PFSK-1 (cell line): ENCODE measurements at regions not wholly inside any gene's neighbourhood (a gene's known extent, or its start where the extent isn't known, plus 50 kb on each side); places are given as distances from the start of the nearest gene placed in this dataset.

ENCODE experiments used
- FOXP2 ChIP-seq: optimal IDR thresholded peaks from 2 replicates; pipeline ENCODE3; 2011; ENCODE audit warnings: borderline replicate concordance, control low read depth, inconsistent platforms; ENCODE audit not compliant: insufficient read depth; ENCODE audit errors: extremely low read length, extremely low read depth
- POLR2AphosphoS5 ChIP-seq: IDR thresholded peaks from 2 replicates; pipeline ENCODE4 v1.6.1; 2012; ENCODE audit warnings: low read depth, mild to moderate bottlenecking, control low read depth, low read length, moderate library complexity
- REST ChIP-seq, 2 experiments: IDR thresholded peaks; 2 replicates each; pipeline versions ENCODE4 v1.6.1 to v1.8.0; 2011 to 2012; ENCODE audit warnings: low read depth in 2 of 2, low read length in 2 of 2, control low read depth in 1 of 2, inconsistent platforms in 1 of 2, mild to moderate bottlenecking in 1 of 2, moderate library complexity in 1 of 2; ENCODE audit not compliant: insufficient read depth in 1 of 2
- SIN3A ChIP-seq: IDR thresholded peaks from 2 replicates; pipeline ENCODE4 v1.6.1; 2012; ENCODE audit warnings: mild to moderate bottlenecking, low read length, moderate library complexity, borderline replicate concordance; ENCODE audit not compliant: insufficient read depth
- TAF1 ChIP-seq: IDR thresholded peaks from 2 replicates; pipeline ENCODE4 v1.6.1; 2012; ENCODE audit warnings: low read length, control low read depth, borderline replicate concordance; ENCODE audit not compliant: insufficient read depth

GRCh38 chr1:219398815-219399396 is 214.0 kb downstream of the ZC3H11B start:
- TF ChIP-seq TAF1 (no peak), POLR2AphosphoS5 (no peak), SIN3A (no peak), REST (IDR thresholded peaks at IDR 0.05; ENCODE audit: insufficient read depth in 1 of 2, low read depth in 2 of 2, low read length in 2 of 2) (no peak), FOXP2 (no peak)
